Colonic mucosa (tissue), 4 donors: ENCODE measurements at regions not wholly inside any gene's neighbourhood (a gene's known extent, or its start where the extent isn't known, plus 50 kb on each side); places are given as distances from the start of the nearest gene placed in this dataset.

Experiments used
- DNase-seq: peaks from one replicate; pipeline ENCODE4 v3.0.0-alpha.2; 2020
- H3K27ac ChIP-seq: fragments of 200-600 bp; one replicate; pipeline ENCODE4 v1.8.0; 2021
- H3K27me3 ChIP-seq: fragments of 200-600 bp; one replicate; pipeline ENCODE4 v1.8.0; 2021
- H3K36me3 ChIP-seq: fragments of 200-600 bp; one replicate; pipeline ENCODE4 v1.8.0; 2021
- H3K4me1 ChIP-seq: fragments of 200-600 bp; one replicate; pipeline ENCODE4 v1.8.0; 2021; ENCODE audit warnings: mild to moderate bottlenecking
- H3K4me3 ChIP-seq: fragments of 200-600 bp; one replicate; pipeline ENCODE4 v1.8.0; 2021
- H3K9ac ChIP-seq, 2 donors: one replicate each; pipeline ENCODE4 v1.7.0; 2013; ENCODE audit warnings: control low read depth in 2 of 2, low read depth in 2 of 2, low read length in 2 of 2
- H3K9me3 ChIP-seq: fragments of 200-600 bp; one replicate; pipeline ENCODE4 v1.8.0; 2021
- CTCF ChIP-seq: fragments of 200-600 bp; IDR thresholded peaks from one replicate; pipeline ENCODE4 v1.8.0; 2022; ENCODE audit warnings: antibody characterized with exemption, mild to moderate bottlenecking
- intact Hi-C: fragments of 100-400 bp; cut with DNase I; formaldehyde crosslinking; loops from one replicate; pipeline ENCODE4 v1.14.1; 2022
- donor health status: healthy.
- donor health status: DM: no; HTN: no; CAD: no.
- donor health status: DM: no; HTN: no; CAD: no.

GRCh38 chr20:11356061-11356460 is 561.6 kb upstream of the BTBD3 start:
- H3K27ac ChIP-seq: no peak overlapping the region

GRCh38 chr20:11362450-11362849 is 555.2 kb upstream of the BTBD3 start:
- Histone ChIP-seq H3K27me3 (no peaks in the 10 kb centered on the region), H3K9ac (no peak overlapping the region), H3K4me1 (no peaks in the 10 kb centered on the region), H3K9me3 (no peaks in the 10 kb centered on the region), H3K27ac (no peak overlapping the region), H3K4me3 (no peak overlapping the region), H3K36me3 (no peaks in the 10 kb centered on the region)
- DNase-seq: no peak
- no peak for TF ChIP-seq CTCF
- intact Hi-C loops: no loop called here

More at GRCh38 chr20:11356061-11356460, 561.6 kb upstream of the BTBD3 start:
- H3K36me3 ChIP-seq: no peaks in the 10 kb centered on the region
- no peak for DNase-seq
- intact Hi-C loops: no loop called here
- TF ChIP-seq CTCF: no peak
- no peaks in the 10 kb centered on the region for H3K9me3 ChIP-seq
- no peak overlapping the region for H3K9ac ChIP-seq
- H3K4me3 ChIP-seq: no peak overlapping the region
- no peaks in the 10 kb centered on the region for H3K4me1 ChIP-seq
- H3K27me3 ChIP-seq: no peaks in the 10 kb centered on the region

- Histone ChIP-seq H3K9me3 (no peaks in the 10 kb centered on the region), H3K27ac (no peak overlapping the region), H3K4me3 (no peak overlapping the region), H3K9ac (no peak overlapping the region), H3K36me3 (no peaks in the 10 kb centered on the region), H3K27me3 (no peaks in the 10 kb centered on the region), H3K4me1 (no peaks in the 10 kb centered on the region)
- intact Hi-C loops: no loop called here
- no peak for TF ChIP-seq CTCF
- no peak for DNase-seq
These were observed 553.0 kb upstream of the BTBD3 start for GRCh38 chr20:11364736-11365135.

DNA sequence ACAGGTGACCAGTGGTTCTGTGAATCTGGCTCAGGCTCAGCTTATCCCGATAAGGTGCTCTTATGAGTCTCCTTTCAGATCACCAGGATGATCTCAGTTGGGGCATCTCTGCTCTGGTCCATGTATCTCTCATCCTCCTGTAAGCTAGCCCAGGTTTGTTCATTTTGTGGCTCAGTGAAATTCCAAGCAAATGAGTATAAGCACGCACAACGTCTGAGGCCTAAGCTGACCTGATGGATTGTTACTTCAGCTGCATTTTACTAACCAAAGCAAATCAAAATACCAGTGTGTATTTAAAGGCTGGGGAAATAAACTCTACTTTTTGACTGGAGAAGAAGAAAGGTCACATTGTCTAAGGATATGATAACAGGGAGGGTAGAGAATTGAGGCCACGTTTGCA is 551.0 kb upstream of the BTBD3 start:
- intact Hi-C loops: no loop called here
- no peaks in the 10 kb centered on the region for H3K27me3 ChIP-seq
- no peak for TF ChIP-seq CTCF

DNA sequence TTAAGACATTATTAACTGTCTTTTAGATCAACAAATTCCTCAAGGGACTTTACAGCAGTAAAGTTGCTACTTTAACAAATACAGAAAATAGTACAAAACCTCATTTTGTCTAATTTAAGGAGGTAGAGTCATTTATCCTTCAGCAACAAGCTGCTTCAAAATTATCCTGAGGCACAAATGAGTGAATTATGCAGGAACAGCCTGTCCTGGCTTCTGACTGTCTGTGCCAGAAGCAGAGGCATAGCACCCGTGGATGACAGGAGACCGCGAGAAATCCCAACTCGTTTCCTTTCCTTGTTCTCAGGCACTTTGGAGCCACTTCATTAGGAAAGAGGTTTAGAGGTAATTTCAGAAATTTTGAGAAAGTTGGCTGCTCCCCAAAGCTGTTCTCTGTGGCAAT is 549.2 kb upstream of the BTBD3 start:
- TF ChIP-seq CTCF: no peak
- Histone ChIP-seq H3K4me1 (no peaks in the 10 kb centered on the region), H3K27ac (no peak overlapping the region), H3K27me3 (no peaks in the 10 kb centered on the region), H3K9me3 (no peaks in the 10 kb centered on the region), H3K9ac (no peak overlapping the region), H3K36me3 (no peaks in the 10 kb centered on the region), H3K4me3 (no peak overlapping the region)
- intact Hi-C loops: no loop called here
- DNase-seq: no peak

More for the DNA sequence above, 551.0 kb upstream of the BTBD3 start:
- DNase-seq: no peak
- H3K36me3 ChIP-seq: no peaks in the 10 kb centered on the region
- H3K9ac ChIP-seq: no peak overlapping the region
- H3K27ac ChIP-seq: no peak overlapping the region
- no peak overlapping the region for H3K4me3 ChIP-seq
- H3K4me1 ChIP-seq: no peaks in the 10 kb centered on the region
- H3K9me3 ChIP-seq: no peaks in the 10 kb centered on the region
